Stimulated activated CD8-positive, alpha-beta memory T cell treated with anti-CD3 and anti-CD28 coated beads, Interleukin-12 subunit alpha, Interleukin-12 subunit beta, amount 100 ng/mL, for 24 hours (primary cell): ENCODE measurements at regions not wholly inside any gene's neighbourhood (a gene's known extent, or its start where the extent isn't known, plus 50 kb on each side); places are given as distances from the start of the nearest gene placed in this dataset.
"Not testable (repeated sequence)": the region's sequence is repeated elsewhere in the genome, so short reads cannot be mapped to it uniquely, and the experiment has no call there.

Experiments
- DNase-seq: peaks from one replicate; pipeline ENCODE4 v3.0.0-alpha.2; 2020; ENCODE audit errors: extremely low read depth

GRCh38 chr17:56690441-56691291 lies 97.2 kb downstream of the NOG start:
- no peak for DNase-seq

- no peak for DNase-seq
Measured at GRCh38 chr17:56694825-56695224, 101.3 kb downstream of the NOG start.

GRCh38 chr17:56697190-56697589 lies 103.7 kb downstream of the NOG start:
- DNase-seq: no peak

GRCh38 chr17:56699186-56699894 lies 105.8 kb downstream of the NOG start:
- no peak for DNase-seq

- DNase-seq: no peak
Measured at GRCh38 chr17:56700919-56701420, 107.5 kb downstream of the NOG start.

GRCh38 chr17:56707312-56708219 lies 114.1 kb downstream of the NOG start:
- no peak for DNase-seq

- no peak for DNase-seq
Measured at GRCh38 chr17:56708220-56708558, 114.7 kb downstream of the NOG start.

- no peak for DNase-seq
Measured at GRCh38 chr17:56708670-56709410, 115.3 kb downstream of the NOG start.

GRCh38 chr17:56710986-56711385 lies 117.5 kb downstream of the NOG start:
- no peak for DNase-seq

- peak; percentile 31 for DNase-seq
Measured at GRCh38 chr17:56715613-56716357, 117.9 kb downstream of the C17orf67 start.

GRCh38 chr17:56717471-56717870 lies 116.2 kb downstream of the C17orf67 start:
- DNase-seq: no peak

- no peak for DNase-seq
Measured at GRCh38 chr17:56718515-56718914, 115.2 kb downstream of the C17orf67 start.

GRCh38 chr17:56723421-56723820 lies 110.3 kb downstream of the C17orf67 start:
- no peak for DNase-seq

GRCh38 chr17:56724664-56725063 lies 109.1 kb downstream of the C17orf67 start:
- DNase-seq: no peak

- DNase-seq: no peak
Measured at GRCh38 chr17:56725144-56725543, 108.6 kb downstream of the C17orf67 start.

- DNase-seq: no peak
Measured at GRCh38 chr17:56727876-56728617, 105.7 kb downstream of the C17orf67 start.

GRCh38 chr17:56731096-56731495 lies 102.6 kb downstream of the C17orf67 start:
- DNase-seq: not testable (repeated sequence)

GRCh38 chr17:56733833-56734232 lies 99.9 kb downstream of the C17orf67 start:
- no peak for DNase-seq

- no peak for DNase-seq
Measured at GRCh38 chr17:56735842-56736241, 97.9 kb downstream of the C17orf67 start.
